GM18868 (cell line): ENCODE measurements at regions not wholly inside any gene's neighbourhood (a gene's known extent, or its start where the extent isn't known, plus 50 kb on each side); places are given as distances from the start of the nearest gene placed in this dataset.

Experiments
- ATAC-seq: cut with Tn5 transposase; IDR thresholded peaks from one replicate; pipeline ENCODE4 v1.9.1; 2021; ENCODE audit warnings: mild to moderate bottlenecking, moderate library complexity; ENCODE audit not compliant: unreplicated experiment

GRCh38 chr13:104773775-104774174 is 1707.6 kb upstream of the SLC10A2 start:
- ATAC-seq: peak; percentile 87

DNA sequence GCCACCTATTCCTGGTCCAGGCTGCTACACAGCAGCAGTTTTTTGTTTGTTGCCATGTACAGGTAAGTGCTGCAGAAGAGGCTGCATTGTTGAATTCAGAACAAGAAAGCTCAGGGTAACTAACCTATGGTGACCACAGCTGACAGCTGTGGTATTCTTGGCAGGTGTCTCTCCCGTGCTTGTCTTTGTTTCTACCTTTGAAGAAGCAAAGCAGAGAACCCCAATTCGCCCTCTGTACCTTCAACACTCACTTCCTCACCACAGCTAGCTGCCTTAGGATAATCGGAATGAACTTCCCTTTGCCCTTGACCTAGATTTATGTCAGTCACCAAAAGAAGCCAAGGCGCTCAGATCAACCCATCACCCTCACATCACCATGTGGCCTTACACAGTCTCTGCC is 1703.3 kb upstream of the SLC10A2 start:
- ATAC-seq: no peak

DNA sequence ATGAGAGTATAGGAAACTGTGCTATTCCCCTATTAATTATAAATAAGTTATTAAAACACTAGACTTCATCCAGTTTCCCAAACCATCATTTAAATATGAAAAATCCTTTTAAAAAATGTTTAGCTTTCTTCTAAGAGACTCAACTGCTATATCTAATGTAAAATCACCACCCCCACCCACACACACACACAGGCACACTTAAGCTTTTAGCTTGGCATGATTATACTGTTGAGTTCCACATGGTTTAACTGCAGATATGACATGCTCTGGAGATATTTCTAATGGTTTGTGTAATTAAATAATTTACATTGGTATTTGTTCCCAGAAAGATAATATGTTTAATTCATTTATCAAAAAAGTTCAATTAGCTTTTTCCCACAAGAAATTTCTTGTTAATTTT is 1700.1 kb upstream of the SLC10A2 start:
- ATAC-seq: no peak

- no peak for ATAC-seq
These were observed 1698.4 kb upstream of the SLC10A2 start for GRCh38 chr13:104764600-104764999.

DNA sequence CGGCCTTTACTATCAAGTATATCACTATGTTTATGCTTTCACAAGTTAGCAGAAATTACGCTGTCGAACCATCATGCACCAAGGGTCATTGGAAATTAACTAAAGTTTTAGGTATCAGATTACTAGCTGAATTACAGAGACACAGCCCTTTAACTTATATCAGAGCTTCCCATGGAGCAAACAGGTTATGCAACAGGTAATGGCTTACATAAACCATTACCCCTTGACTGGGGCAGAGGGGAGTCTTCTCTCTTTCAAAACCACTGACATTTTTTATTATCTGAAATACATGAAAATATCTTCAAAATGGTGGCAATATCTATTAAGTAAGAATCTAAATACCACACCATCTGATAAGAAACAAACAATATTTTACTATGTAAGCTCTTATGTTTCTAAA is 1692.9 kb upstream of the SLC10A2 start:
- ATAC-seq: no peak

DNA sequence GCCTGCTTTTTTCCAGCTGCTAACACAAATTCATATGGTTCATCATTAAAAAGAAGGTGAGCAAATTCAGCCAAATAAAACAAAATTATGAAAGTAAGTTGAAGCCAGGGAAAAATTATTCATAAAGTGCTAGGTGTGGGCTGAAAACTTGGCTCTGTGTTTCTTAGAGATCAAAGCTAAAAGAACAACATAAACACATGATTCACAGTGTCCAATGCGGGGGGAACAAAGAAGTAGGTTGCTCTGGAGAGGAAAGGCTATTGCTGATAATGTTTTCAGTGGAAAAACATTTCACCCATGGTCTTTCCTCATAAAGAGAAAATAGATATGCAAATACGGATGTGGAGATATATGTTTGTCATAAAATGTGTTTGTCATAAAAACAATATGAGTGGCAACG is 1691.5 kb upstream of the SLC10A2 start:
- ATAC-seq: no peak

GRCh38 chr13:104750377-104750776 is 1684.2 kb upstream of the SLC10A2 start:
- no peak for ATAC-seq

DNA sequence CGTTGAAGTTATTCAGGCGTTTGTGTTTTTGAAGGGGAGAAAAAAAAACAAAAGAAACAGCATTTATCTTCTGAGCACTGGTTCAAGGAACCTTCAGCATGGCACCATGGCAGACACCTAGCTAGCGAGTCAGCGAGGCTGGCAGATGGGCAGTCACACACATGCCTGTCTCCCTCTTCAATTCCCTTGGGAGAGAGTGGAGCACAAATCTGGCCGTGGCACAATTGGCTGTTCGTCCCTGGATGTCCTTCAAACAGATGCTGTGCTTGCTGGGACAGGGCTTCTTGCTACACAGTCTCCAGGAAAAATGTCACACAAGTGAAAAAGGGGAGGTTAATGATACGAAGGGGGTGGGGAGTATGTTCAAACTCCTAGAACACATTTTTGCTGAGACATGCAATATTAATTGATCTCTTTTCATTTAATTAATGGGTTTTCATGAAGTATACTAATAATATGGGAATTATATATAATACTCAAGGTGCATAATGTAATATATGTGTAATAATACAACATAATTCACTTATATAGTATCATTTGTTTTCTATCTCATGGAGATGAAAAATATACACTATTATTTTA is 1674.5 kb upstream of the SLC10A2 start:
- no peak for ATAC-seq

DNA sequence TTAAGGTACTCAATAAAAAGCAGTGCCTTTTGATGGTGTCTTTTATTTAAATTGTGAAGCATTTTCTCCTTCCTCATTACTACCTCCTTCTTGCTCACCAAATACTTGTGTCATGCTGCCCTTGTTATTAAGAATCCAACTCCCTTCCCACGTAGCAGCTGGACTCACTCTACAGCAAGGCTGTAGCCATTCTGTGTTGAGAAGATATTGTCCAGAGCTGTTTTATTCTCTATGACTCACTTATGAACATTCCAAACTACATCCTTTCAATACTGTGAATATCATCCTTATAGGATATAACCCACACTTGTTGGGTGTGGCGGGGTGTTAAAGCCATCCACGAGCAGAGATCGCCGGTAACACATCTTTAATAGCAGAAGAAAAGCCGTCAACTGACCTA is 1671.5 kb upstream of the SLC10A2 start:
- no peak for ATAC-seq

- no peak for ATAC-seq
These were observed 1667.2 kb upstream of the SLC10A2 start for GRCh38 chr13:104733427-104733826.

DNA sequence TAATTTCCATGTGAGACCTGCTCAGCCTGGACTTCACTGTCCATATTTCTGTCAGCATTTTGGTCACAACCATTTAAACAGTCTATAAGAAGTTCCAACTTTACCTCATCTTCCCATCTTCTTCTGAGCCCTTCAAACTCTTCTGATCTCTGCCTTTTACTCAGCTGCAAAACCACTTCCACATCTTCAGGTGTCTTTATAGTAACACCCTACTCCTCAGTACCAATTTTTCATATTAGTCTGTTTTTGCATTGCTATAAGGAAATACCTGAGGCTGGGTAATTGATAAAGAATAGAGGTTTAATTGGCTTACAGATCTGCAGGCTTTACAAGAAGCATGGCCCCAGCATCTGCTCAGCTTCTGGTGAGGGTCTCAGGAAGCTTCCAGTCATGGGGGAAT is 1648.9 kb upstream of the SLC10A2 start:
- no peak for ATAC-seq

- ATAC-seq: no peak
These were observed 1639.0 kb upstream of the SLC10A2 start for GRCh38 chr13:104705031-104705750.

DNA sequence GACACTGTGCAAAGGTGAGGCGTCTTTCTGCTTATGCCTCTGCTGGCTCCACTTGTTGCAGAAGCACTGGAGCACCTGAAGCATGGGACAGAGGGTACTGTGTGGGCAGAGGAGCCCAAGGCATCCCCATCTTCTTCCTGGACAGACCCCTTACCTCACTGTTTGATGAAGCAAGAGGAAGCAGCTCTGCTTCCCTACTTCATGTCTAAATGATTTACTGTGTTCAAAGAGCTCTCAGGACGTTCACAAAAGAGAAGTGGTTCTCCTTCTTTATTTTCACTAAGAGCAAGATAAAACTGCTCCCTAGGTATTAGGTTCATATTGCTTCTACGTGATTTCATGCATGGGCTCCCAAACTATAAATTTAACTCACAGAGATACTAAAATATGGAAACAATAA is 1635.4 kb upstream of the SLC10A2 start:
- no peak for ATAC-seq

DNA sequence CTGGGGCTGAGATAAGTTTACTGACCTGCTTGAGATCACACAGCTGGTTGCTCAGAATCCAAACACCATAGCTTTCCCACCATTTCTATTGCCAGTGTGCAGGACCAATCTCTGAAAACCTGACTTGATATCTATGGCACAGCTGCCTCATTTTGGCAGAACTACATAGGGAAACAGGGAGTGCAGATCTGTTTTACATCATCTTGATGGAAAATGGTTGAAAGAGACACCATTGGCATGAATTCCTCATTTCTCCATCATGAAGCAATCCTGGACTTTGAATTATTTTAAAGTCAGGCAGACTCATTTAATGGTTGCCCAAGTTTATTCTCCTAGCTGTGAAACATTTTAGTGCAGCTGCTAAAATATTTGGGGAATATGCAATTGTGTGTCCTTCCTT is 1628.2 kb upstream of the SLC10A2 start:
- no peak for ATAC-seq

DNA sequence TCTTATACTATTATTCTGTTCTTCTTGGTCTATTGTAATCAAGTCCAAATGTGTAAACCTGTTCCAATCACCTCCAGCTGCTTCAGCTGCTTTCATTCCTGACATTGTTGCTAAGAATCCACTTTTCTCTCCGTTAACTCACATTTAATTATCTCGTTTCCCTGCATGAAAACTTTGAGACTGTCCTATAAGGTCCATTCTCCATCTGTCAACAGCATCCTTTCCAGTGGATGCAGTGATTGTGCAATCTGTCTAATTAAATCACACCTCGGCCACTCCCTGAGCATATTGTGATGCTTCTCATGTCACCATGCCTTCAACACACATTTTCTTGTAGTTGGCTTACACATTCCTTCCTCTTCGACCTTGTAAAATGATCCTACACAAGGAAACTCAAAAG is 1626.9 kb upstream of the SLC10A2 start:
- ATAC-seq: no peak

- ATAC-seq: no peak
These were observed 1625.7 kb upstream of the SLC10A2 start for GRCh38 chr13:104691767-104692467.

- no peak for ATAC-seq
These were observed 1620.3 kb upstream of the SLC10A2 start for GRCh38 chr13:104686484-104686883.

DNA sequence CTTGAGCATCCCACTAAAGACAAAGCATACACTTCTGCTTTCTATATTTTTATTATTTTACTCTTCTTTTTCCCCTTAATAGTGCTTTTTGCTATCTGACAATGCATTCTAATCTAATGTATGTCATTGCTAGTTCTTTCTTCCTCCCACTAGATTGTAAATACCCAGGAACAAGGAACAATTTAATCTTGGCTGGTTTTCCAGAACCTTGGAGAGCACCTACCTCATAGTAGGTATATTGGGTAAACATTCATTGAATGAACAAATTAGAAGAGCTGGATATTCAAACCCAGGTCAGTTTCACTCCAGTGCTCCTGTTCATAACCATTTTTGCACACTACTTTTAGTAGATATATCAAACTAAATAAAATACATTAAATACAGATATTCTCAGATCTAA is 1617.6 kb upstream of the SLC10A2 start:
- no peak for ATAC-seq

- no peak for ATAC-seq
These were observed 1611.9 kb upstream of the SLC10A2 start for GRCh38 chr13:104678161-104678560.

GRCh38 chr13:104671901-104672300 is 1605.7 kb upstream of the SLC10A2 start:
- no peak for ATAC-seq

GRCh38 chr13:104657196-104657595 is 1591.0 kb upstream of the SLC10A2 start:
- no peak for ATAC-seq

GRCh38 chr13:104650431-104650830 is 1584.2 kb upstream of the SLC10A2 start:
- no peak for ATAC-seq
